ENCODE measurements at regions not wholly inside any gene's neighbourhood (a gene's known extent, or its start where the extent isn't known, plus 50 kb on each side); places are given as distances from the start of the nearest gene placed in this dataset.

GRCh38 chr4:33390976-33391375, 2670.8 kb downstream of the PCDH7 start:
- TF ChIP-seq CTCF (IDR thresholded peaks at IDR 0.05 in 2 of 3, conservative IDR thresholded peaks at IDR 0.05 in 1 of 3; ENCODE audit: borderline replicate concordance in 1 of 3, insufficient read depth in 1 of 3, low read depth in 2 of 3, low read length in 2 of 3) (no peak), MAX (IDR thresholded peaks at IDR 0.05) (no peak), POLR2AphosphoS5 (IDR thresholded peaks at IDR 0.05; ENCODE audit: low read depth, low read length) (no peak), POLR2A (IDR thresholded peaks at IDR 0.05; ENCODE audit: borderline replicate concordance, extremely low read depth, insufficient read depth, insufficient read length) (no peak), ZFX (IDR thresholded peaks at IDR 0.05) (no peak), YY1 (IDR thresholded peaks at IDR 0.05; ENCODE audit: extremely low read depth, insufficient replicate concordance, low read depth, low read length) (no peak), EZH2 (IDR thresholded peaks at IDR 0.05) (no peak), CEBPB (IDR thresholded peaks at IDR 0.05; ENCODE audit: low read depth) (no peak), ELF1 (IDR thresholded peaks at IDR 0.05; ENCODE audit: borderline replicate concordance, low read depth) (no peak), SIN3A (IDR thresholded peaks at IDR 0.05; ENCODE audit: low read depth) (no peak), EZH2phosphoT487 (IDR thresholded peaks at IDR 0.05; ENCODE audit: borderline replicate concordance) (no peak)

Data from HCT116 (cell line).